ENCODE measurements at regions not wholly inside any gene's neighbourhood (a gene's known extent, or its start where the extent isn't known, plus 50 kb on each side); places are given as distances from the start of the nearest gene placed in this dataset.

DNA sequence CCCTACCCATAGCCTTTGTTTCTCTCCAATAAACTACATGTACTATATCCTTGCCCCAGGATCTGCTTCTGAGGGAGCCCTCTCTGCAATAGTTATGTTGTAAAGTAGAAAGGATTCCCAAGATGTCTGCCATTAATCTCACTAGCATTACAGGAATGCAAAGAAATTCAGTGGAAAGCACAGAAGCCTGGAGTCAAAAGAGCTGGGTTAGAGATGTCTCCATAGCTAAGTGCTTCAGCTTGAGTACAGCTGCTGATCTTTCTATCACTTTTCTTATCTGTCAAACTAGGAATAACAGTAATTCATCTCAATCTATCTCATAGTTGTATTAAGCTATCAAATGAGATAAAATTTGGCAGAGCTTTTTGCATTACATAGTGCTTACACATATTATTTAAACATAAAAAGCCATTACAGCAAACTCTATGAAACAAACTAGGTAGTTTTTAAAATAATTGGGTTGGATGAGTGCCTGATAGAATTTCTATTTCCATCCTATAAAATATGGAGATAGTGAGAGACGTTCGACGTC is 799.5 kb upstream of the SEMA6D start:
- FAIRE-seq (no peak), DNase-seq (ENCODE audit: insufficient read length) (no peak)
- TF ChIP-seq POLR2A (IDR thresholded peaks at IDR 0.05; ENCODE audit: low read depth, low read length) (no peak), POLR2AphosphoS5 (IDR thresholded peaks at IDR 0.05; ENCODE audit: low read depth, low read length) (no peak), TAF1 (IDR thresholded peaks at IDR 0.05; ENCODE audit: borderline replicate concordance, low read depth, low read length) (no peak)

DNA sequence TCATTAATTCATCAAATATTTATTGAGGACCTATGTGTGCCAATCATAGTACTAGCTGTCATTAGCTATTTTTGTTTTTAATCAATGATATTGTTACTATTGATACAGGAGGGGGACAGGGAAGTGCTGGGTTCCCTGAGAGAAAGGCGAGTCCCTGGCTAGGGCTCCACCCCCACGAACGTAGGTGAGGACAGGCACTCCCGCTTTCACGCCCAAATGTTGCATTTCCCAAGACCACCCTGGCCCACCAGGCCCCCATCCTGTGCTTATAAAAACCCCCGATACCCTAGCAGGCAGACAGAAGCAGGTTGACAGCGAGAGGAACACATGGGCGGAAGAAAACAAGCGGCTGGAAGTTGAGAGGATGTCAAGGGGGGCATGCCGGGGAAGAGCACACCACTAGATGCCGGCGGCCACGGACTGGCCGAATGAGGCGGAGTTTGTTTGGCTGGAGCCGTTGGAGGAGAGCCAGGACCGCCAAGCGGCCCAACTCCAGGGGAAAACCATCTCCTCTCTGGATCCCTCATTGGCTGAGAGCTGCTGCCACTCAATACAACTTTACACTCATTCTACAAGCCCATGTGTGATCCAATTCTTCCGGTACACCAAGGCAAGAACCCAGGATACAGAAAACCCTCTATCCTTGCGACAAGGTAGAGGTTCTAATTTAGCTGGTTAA is 798.7 kb upstream of the SEMA6D start:
- FAIRE-seq (no peak), DNase-seq (ENCODE audit: insufficient read length) (no peak)
- TF ChIP-seq POLR2A (IDR thresholded peaks at IDR 0.05; ENCODE audit: low read depth, low read length) (no peak), POLR2AphosphoS5 (IDR thresholded peaks at IDR 0.05; ENCODE audit: low read depth, low read length) (no peak), TAF1 (IDR thresholded peaks at IDR 0.05; ENCODE audit: borderline replicate concordance, low read depth, low read length) (no peak)

DNA sequence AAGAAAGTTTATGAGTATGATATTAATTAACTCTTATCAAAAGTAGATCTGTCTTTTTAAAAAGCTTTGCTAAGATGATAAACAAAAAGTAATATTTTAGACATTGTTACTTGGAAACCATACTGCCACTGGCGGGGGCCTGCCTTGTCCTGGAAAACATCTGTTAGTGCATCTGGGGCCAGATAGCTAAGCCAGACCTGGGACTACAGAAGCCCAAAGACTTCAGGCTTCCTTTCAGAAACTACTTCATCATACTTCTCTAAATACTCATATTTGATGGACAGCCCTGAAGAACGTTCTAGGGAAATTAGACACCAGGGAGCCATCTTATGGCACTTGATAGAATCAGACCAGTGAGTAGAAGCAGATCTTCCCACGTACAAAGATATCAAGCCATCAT is 795.4 kb upstream of the SEMA6D start:
- FAIRE-seq (no peak), DNase-seq (ENCODE audit: insufficient read length) (no peak)
- TF ChIP-seq TAF1 (IDR thresholded peaks at IDR 0.05; ENCODE audit: borderline replicate concordance, low read depth, low read length) (no peak), POLR2A (IDR thresholded peaks at IDR 0.05; ENCODE audit: low read depth, low read length) (no peak), POLR2AphosphoS5 (IDR thresholded peaks at IDR 0.05; ENCODE audit: low read depth, low read length) (no peak)

DNA sequence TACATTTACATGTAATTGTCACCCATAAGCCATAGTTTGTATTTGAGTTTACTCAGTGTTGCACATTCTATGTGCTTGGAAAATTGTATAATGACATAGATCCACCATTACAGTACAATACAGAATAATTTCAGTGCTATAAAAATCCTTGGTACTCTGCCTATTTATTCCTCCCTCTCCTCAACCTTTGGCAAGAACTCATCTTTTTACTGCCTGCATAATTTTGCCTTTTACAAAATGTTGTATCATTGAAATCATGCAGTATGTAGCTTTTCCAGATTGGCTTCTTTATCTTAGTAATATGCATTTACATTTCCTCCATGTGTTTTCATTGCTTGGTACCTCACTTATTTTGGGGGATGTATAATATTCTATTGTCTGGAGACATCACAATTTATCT is 786.9 kb upstream of the SEMA6D start:
- no peak for DNase-seq (ENCODE audit: insufficient read length)
- FAIRE-seq = no peak
- TF ChIP-seq POLR2AphosphoS5 (IDR thresholded peaks at IDR 0.05; ENCODE audit: low read depth, low read length) (no peak), TAF1 (IDR thresholded peaks at IDR 0.05; ENCODE audit: borderline replicate concordance, low read depth, low read length) (no peak), POLR2A (IDR thresholded peaks at IDR 0.05; ENCODE audit: low read depth, low read length) (no peak)

DNA sequence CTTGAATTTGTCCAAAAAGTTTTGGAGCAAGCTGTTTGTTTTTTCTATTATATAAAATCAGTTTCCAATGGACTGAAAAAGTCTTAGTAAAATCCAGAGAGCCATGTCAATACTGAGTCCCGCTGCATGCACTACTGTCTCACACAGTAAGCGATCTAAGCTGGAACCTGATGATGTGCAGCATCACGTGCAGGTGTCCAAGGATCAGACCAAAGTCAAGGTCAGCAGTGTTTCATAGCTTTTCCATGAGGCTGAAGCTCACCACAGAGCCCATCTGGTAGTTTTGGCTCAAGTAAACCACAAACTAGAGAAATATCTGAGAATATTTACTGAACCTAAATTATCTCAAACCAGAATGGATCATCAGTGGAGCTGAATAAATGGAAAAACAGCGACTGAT is 784.0 kb upstream of the SEMA6D start:
- TF ChIP-seq POLR2AphosphoS5 (IDR thresholded peaks at IDR 0.05; ENCODE audit: low read depth, low read length) (no peak), POLR2A (IDR thresholded peaks at IDR 0.05; ENCODE audit: low read depth, low read length) (no peak), TAF1 (IDR thresholded peaks at IDR 0.05; ENCODE audit: borderline replicate concordance, low read depth, low read length) (no peak)
- FAIRE-seq (no peak), DNase-seq (ENCODE audit: insufficient read length) (no peak)

DNA sequence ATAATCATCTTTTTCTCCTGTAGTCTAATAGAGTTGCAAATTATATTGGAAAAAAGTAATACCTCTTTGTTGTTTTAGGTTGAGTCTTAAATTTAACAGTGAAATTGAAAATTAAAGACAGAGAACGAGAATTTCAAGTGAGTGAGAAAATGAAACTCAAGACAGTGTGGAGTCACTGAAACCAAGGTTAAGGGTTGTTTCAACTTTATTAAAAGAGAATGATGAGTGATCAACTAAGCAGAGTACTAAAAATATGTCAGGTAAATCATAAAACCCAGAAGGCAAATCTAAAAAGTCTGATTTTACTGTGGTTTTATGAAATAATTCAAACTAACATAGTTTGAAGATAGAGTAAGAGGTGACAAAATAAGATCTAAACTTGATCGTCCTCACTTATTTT is 782.5 kb upstream of the SEMA6D start:
- no peak for TF ChIP-seq POLR2A (IDR thresholded peaks at IDR 0.05; ENCODE audit: low read depth, low read length)
- no peak for TF ChIP-seq POLR2AphosphoS5 (IDR thresholded peaks at IDR 0.05; ENCODE audit: low read depth, low read length)
- TF ChIP-seq TAF1 (IDR thresholded peaks at IDR 0.05; ENCODE audit: borderline replicate concordance, low read depth, low read length) = no peak
- DNase-seq (ENCODE audit: insufficient read length) = no peak
- FAIRE-seq = no peak

DNA sequence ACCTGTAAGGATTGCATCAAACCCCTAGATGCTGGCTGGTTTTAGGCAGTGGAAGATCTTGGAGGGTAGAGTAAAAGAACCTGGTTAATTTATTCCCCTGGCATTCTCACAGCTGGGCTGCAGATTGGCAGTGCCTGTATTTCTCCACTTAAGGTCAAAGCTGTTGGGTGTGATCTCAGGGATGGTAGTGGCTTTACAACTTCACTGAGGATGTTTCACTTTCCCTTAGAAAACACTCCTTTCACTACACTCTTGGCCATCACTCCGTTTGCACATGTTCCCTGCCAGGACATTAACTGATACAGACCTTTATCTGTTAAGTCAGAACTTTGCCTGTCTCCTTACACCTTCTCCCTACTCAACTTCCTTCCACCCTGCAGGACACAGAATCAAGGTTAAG is 779.1 kb upstream of the SEMA6D start:
- no peak for FAIRE-seq
- no peak for DNase-seq (ENCODE audit: insufficient read length)
- TF ChIP-seq POLR2A (IDR thresholded peaks at IDR 0.05; ENCODE audit: low read depth, low read length) (no peak), POLR2AphosphoS5 (IDR thresholded peaks at IDR 0.05; ENCODE audit: low read depth, low read length) (no peak), TAF1 (IDR thresholded peaks at IDR 0.05; ENCODE audit: borderline replicate concordance, low read depth, low read length) (no peak)

DNA sequence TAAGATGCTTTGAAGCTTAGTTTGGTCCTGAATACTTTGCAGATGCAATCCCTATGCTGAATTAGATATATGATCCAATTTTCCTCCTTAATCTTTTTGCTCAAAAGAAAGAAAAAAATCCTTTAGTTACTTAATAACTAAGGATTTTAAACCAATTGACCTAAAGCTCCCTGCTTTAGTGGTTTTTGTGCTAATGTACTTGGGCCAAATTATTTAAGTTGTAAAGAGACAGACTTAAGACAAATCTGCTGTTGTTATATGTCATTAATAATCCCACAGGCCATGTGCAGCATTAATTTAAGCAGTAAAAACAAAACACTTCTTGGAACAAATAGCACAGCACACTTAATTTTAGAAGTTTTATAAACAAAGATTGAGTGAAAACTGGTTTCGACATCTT is 776.1 kb upstream of the SEMA6D start:
- no peak for DNase-seq (ENCODE audit: insufficient read length)
- TF ChIP-seq POLR2AphosphoS5 (IDR thresholded peaks at IDR 0.05; ENCODE audit: low read depth, low read length) = no peak
- no peak for TF ChIP-seq TAF1 (IDR thresholded peaks at IDR 0.05; ENCODE audit: borderline replicate concordance, low read depth, low read length)
- TF ChIP-seq POLR2A (IDR thresholded peaks at IDR 0.05; ENCODE audit: low read depth, low read length) = no peak
- no peak for FAIRE-seq

DNA sequence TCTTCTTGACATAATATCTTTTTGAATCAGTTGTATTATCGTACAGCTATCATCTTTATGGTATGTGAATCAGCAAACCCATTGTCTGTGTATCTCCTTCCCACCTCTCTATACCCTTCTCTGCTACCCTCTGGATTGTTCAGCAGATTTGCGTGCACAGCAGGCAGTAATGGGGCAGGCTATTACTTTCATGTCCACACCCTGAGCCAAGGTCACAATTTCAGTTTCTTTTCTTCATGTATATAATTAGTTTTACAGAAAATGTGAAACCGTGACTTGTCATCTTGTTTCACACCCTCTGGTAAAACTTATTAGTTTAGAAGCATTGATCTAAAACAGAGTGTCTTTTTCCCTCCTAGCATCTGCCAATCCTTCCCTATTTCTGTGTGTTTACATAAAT is 770.4 kb upstream of the SEMA6D start:
- FAIRE-seq = no peak
- no peak for TF ChIP-seq POLR2A (IDR thresholded peaks at IDR 0.05; ENCODE audit: low read depth, low read length)
- no peak for TF ChIP-seq POLR2AphosphoS5 (IDR thresholded peaks at IDR 0.05; ENCODE audit: low read depth, low read length)
- no peak for TF ChIP-seq TAF1 (IDR thresholded peaks at IDR 0.05; ENCODE audit: borderline replicate concordance, low read depth, low read length)
- DNase-seq (ENCODE audit: insufficient read length) = no peak

DNA sequence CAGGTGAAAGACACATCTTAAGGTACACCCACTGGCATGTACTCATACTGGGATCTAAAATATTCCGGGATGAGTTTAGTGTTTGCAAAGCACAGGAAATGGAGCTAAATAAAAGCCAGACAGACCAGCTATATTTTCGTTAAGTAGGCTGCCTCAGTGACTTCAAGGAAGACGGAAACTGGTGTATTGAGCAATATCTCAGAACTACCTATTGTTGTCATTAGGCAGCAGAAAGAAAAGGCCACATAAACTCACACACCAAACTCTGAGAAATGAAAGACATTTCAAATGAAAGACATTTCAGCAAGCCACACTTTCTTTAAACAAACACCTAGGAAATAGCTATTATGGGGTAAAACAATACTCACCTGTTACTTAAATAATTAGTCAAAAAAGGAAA is 761.7 kb upstream of the SEMA6D start:
- TF ChIP-seq POLR2A (IDR thresholded peaks at IDR 0.05; ENCODE audit: low read depth, low read length) = no peak
- TF ChIP-seq TAF1 (IDR thresholded peaks at IDR 0.05; ENCODE audit: borderline replicate concordance, low read depth, low read length) = no peak
- no peak for TF ChIP-seq POLR2AphosphoS5 (IDR thresholded peaks at IDR 0.05; ENCODE audit: low read depth, low read length)
- FAIRE-seq = no peak
- DNase-seq (ENCODE audit: insufficient read length) = no peak

DNA sequence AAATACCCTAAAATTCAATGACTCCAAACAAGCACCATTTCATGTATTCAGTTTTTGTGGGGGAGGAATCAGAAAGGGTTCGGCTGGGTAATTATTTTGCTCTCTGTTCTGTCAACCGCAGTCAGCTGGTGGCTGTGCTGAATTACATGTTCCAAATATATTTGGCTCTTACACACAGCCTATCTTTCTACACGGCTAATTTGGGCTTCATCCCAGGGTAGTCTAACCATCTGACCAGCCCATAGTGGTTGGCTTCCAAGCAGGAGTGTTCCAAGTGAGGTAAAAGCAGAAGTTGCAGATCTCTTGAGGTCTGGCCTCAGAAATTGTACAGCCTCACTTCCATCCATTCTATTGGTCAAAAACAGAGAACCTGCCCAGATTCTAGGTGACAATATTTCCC is 760.8 kb upstream of the SEMA6D start:
- no peak for FAIRE-seq

DNA sequence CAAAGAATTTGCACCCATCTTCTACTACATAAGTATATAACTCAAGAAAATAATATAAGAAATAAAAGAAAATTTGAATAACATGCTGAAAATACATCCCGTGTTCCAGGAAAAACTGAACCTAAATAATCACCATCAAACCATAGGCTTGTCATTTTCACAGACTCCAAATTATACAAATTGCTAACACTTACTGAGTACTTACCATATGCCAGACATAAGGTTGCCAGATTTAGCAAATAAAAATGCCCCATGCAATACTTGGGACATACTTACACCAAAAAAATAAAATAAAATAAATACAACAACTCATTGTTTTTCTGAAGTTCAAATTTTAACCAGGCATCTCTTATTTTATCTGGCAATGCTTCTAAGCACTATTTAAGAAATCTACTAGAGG is 760.4 kb upstream of the SEMA6D start:
- DNase-seq (ENCODE audit: insufficient read length) (no peak), FAIRE-seq (no peak)
- no peak for TF ChIP-seq POLR2A (IDR thresholded peaks at IDR 0.05; ENCODE audit: low read depth, low read length)
- TF ChIP-seq POLR2AphosphoS5 (IDR thresholded peaks at IDR 0.05; ENCODE audit: low read depth, low read length) = no peak
- no peak for TF ChIP-seq TAF1 (IDR thresholded peaks at IDR 0.05; ENCODE audit: borderline replicate concordance, low read depth, low read length)

More for the DNA sequence above, 760.8 kb upstream of the SEMA6D start:
- no peak for TF ChIP-seq TAF1 (IDR thresholded peaks at IDR 0.05; ENCODE audit: borderline replicate concordance, low read depth, low read length)
- no peak for TF ChIP-seq POLR2AphosphoS5 (IDR thresholded peaks at IDR 0.05; ENCODE audit: low read depth, low read length)
- no peak for TF ChIP-seq POLR2A (IDR thresholded peaks at IDR 0.05; ENCODE audit: low read depth, low read length)
- no peak for DNase-seq (ENCODE audit: insufficient read length)

Measured in GM12892 (cell line).